ENCODE measurements at regions not wholly inside any gene's neighbourhood (a gene's known extent, or its start where the extent isn't known, plus 50 kb on each side); places are given as distances from the start of the nearest gene placed in this dataset.

DNA sequence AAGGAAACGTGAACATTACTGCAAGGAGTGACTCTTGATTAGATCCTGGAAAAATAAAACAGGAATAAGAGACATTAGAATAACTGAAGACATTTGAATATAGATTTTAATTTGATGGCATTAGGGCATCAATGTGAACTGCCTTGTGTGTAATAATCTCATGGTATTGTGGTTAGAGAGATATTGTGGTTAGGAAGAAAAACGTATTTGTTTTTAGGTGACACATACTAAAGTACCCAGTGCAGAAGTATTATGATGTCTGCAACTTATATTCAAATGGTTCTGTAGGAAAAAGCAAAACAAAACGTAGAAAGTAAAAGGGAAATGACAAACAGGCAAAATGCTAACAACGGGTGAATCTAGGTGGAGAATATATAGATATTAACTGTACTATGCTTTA, 65.9 kb upstream of the OGFRL1 start:
- H3K27ac ChIP-seq (ENCODE audit: low read depth, low read length) = no peak overlapping the region
- no peak overlapping the region for H3K4ac ChIP-seq (replicated peaks; ENCODE audit: insufficient read length, low read depth, low read length)
- DNase-seq (ENCODE audit: low read depth in 1 of 2, low spot score in 2 of 2) = no peak
- no peak overlapping the region for H3K23ac ChIP-seq (ENCODE audit: insufficient read length)
- no peak for TF ChIP-seq BRCA1 (IDR thresholded peaks at IDR 0.05; ENCODE audit: low read depth, low read length)
- TF ChIP-seq NRF1 (IDR thresholded peaks at IDR 0.05; ENCODE audit: low read depth, low read length) = no peak
- TF ChIP-seq ASH2L (IDR thresholded peaks at IDR 0.05; ENCODE audit: low read length) = no peak
- TF ChIP-seq JUN (IDR thresholded peaks at IDR 0.05; ENCODE audit: low read depth, low read length) = no peak
- TF ChIP-seq MAFK (IDR thresholded peaks at IDR 0.05; ENCODE audit: low read depth, low read length) = no peak
- H3K14ac ChIP-seq (ENCODE audit: insufficient read length) = no peak overlapping the region
- no peak overlapping the region for H2AK5ac ChIP-seq (ENCODE audit: low read depth, low read length)
- no peak overlapping the region for H4K91ac ChIP-seq (replicated peaks; ENCODE audit: insufficient read length, low read length)
- no peaks in the 10 kb centered on the region for H3K9me3 ChIP-seq (ENCODE audit: insufficient read depth in 2 of 2, low read depth in 1 of 2, low read length in 1 of 2)
- no peak overlapping the region for H2BK12ac ChIP-seq (ENCODE audit: low read depth, low read length)
- ChIA-PET CTCF (ENCODE audit: partially characterized antibody) (interaction anchor here (1.1 kb wide), 1 partner anchor 15 kb away, joined by 4 read pairs; no protein-coding TSS in a partner anchor), POLR2A (ENCODE audit: partially characterized antibody) (no interaction called here)
- H2BK15ac ChIP-seq (ENCODE audit: low read length) = no peak overlapping the region
- no peaks in the 10 kb centered on the region for H3K23me2 ChIP-seq (ENCODE audit: low read depth, low read length)
- no peaks in the 10 kb centered on the region for H3K79me2 ChIP-seq (ENCODE audit: control insufficient read depth in 1 of 2, insufficient read depth in 2 of 2, low read length in 2 of 2)
- no peak overlapping the region for H2AFZ ChIP-seq (ENCODE audit: low read length)
- H4K5ac ChIP-seq (ENCODE audit: insufficient read length, low read depth, low read length) = no peak overlapping the region
- no peak overlapping the region for H2BK5ac ChIP-seq (ENCODE audit: low read depth, low read length)
- no peaks in the 10 kb centered on the region for H3K36me3 ChIP-seq (ENCODE audit: control insufficient read depth in 2 of 4, insufficient read depth in 4 of 4, low read length in 3 of 4)
- H3K4me1 ChIP-seq (replicated peaks in 1 of 4; ENCODE audit: control insufficient read depth in 3 of 4, insufficient read depth in 4 of 4, low read length in 3 of 4) = no peaks in the 10 kb centered on the region
- no peak overlapping the region for H3K18ac ChIP-seq (ENCODE audit: extremely low read depth, low read length)
- no peak overlapping the region for H4K8ac ChIP-seq (ENCODE audit: extremely low read depth, insufficient read depth, low read length)
- H3K27me3 ChIP-seq (replicated peaks in 1 of 4; ENCODE audit: control insufficient read depth in 3 of 4, extremely low read depth in 1 of 4, insufficient read depth in 3 of 4, low read length in 3 of 4) = no peaks in the 10 kb centered on the region
- H3K79me1 ChIP-seq (ENCODE audit: low read depth, low read length) = no peaks in the 10 kb centered on the region
- H2BK120ac ChIP-seq (replicated peaks; ENCODE audit: low read depth, low read length) = no peak overlapping the region
- H3K4me3 ChIP-seq (ENCODE audit: extremely low read depth in 1 of 4, insufficient read depth in 2 of 4, low read depth in 3 of 4, low read length in 4 of 4) = no peak overlapping the region
- FAIRE-seq = no peak
- 83% methylated on average over 4 of the region's 4 CpGs; no CpG with 5 or more reads in 1 of the 2 experiments for WGBS, 2 experiments (ENCODE audit: extremely low coverage in 1 of 2, insufficient coverage in 1 of 2, insufficient read length in 1 of 2, insufficient replicate concordance in 2 of 2, low coverage in 1 of 2, low lambda C conversion rate in 2 of 2, missing lambda C conversion rate in 1 of 2)
- H4K20me1 ChIP-seq (replicated peaks in 1 of 2; ENCODE audit: control insufficient read depth in 1 of 2, insufficient read depth in 2 of 2, low read length in 2 of 2) = no peaks in the 10 kb centered on the region
- H3K4me2 ChIP-seq (ENCODE audit: insufficient read depth in 1 of 2, low read depth in 2 of 2, low read length in 2 of 2) = no peak overlapping the region
- no peak overlapping the region for H3K56ac ChIP-seq (replicated peaks; ENCODE audit: insufficient read length, low read depth, low read length)
- H2BK20ac ChIP-seq (ENCODE audit: low read length) = no peak overlapping the region
- no peak overlapping the region for H3K9ac ChIP-seq (replicated peaks in 1 of 4; ENCODE audit: extremely low read depth in 1 of 4, low read depth in 3 of 4, low read length in 3 of 4)
